ENCODE measurements at regions not wholly inside any gene's neighbourhood (a gene's known extent, or its start where the extent isn't known, plus 50 kb on each side); places are given as distances from the start of the nearest gene placed in this dataset.

- Histone ChIP-seq H3K4me1 (ENCODE audit: control insufficient read depth, insufficient read depth, low read length) (no peaks in the 10 kb centered on the region), H3K27me3 (ENCODE audit: control insufficient read depth, insufficient read depth, low read length) (no peaks in the 10 kb centered on the region), H4K91ac (ENCODE audit: insufficient read depth, low read depth, low read length) (no peak overlapping the region), H3K4me3 (ENCODE audit: insufficient read depth, low read depth, low read length) (no peak overlapping the region), H3K9me3 (ENCODE audit: control insufficient read depth, insufficient read depth, low read length) (peaks cover 12% of the 10 kb centered on the region), H2BK20ac (ENCODE audit: low read depth, low read length) (no peak overlapping the region), H3K9ac (ENCODE audit: low read depth, low read length) (no peak overlapping the region), H2BK5ac (ENCODE audit: low read depth, low read length, poor library complexity, severe bottlenecking) (no peak overlapping the region), H2AK5ac (ENCODE audit: low read depth, low read length) (no peak overlapping the region), H2BK120ac (ENCODE audit: low read depth, low read length) (no peak overlapping the region), H3K27ac (ENCODE audit: insufficient read depth, low read length) (no peak overlapping the region), H3K23ac (ENCODE audit: low read depth, low read length) (no peak overlapping the region), H2AFZ (replicated peaks; ENCODE audit: low read length, poor library complexity) (no peak overlapping the region), H3K56ac (ENCODE audit: extremely low read depth, insufficient read depth, low read length) (no peak overlapping the region), H3K4me2 (ENCODE audit: low read depth, low read length) (no peak overlapping the region), H3K9me1 (ENCODE audit: insufficient read depth, low read length) (no peaks in the 10 kb centered on the region), H2AK9ac (replicated peaks; ENCODE audit: low read depth, low read length, poor library complexity) (no peak overlapping the region), H3K79me1 (ENCODE audit: low read depth in 1 of 2, low read length in 2 of 2) (no peaks in the 10 kb centered on the region), H3K36me3 (ENCODE audit: control insufficient read depth, insufficient read depth, low read length) (no peaks in the 10 kb centered on the region), H4K20me1 (ENCODE audit: insufficient read depth, low read length) (no peaks in the 10 kb centered on the region), H3K18ac (ENCODE audit: low read depth, low read length) (no peak overlapping the region), H3K14ac (replicated peaks; ENCODE audit: low read depth, low read length) (no peak overlapping the region), H3K4ac (ENCODE audit: low read depth, low read length) (no peak overlapping the region), H4K5ac (ENCODE audit: low read depth, low read length) (no peak overlapping the region), H2BK15ac (ENCODE audit: low read depth, low read length) (no peak overlapping the region), H4K8ac (ENCODE audit: low read depth in 2 of 2, low read length in 2 of 2) (no peak overlapping the region)
- dilution Hi-C loops (cut with HindIII; ENCODE audit: low sequenced_read_pairs, unreplicated experiment): no loop called here
- CTCF ChIA-PET: no interaction called here
- no TSS peak for BruUV-seq (replicated peaks)
- in situ Hi-C loops (cut with MboI; ENCODE audit: low sequenced_read_pairs): no loop called here
- TF ChIP-seq POLR2A (IDR thresholded peaks at IDR 0.05; ENCODE audit: low read depth, low read length): no peak
- no peak for TF ChIP-seq SMC3 (IDR thresholded peaks at IDR 0.05; ENCODE audit: low read depth, low read length)
- TF ChIP-seq NFE2L2 (IDR thresholded peaks at IDR 0.05; ENCODE audit: low read depth, low read length): no peak
- no peak for TF ChIP-seq RCOR1 (IDR thresholded peaks at IDR 0.05; ENCODE audit: insufficient replicate concordance, low read length)
- TF ChIP-seq ELK1 (IDR thresholded peaks at IDR 0.05; ENCODE audit: borderline replicate concordance, low read depth, low read length): no peak
- TF ChIP-seq CTCF (conservative IDR thresholded peaks at IDR 0.05; ENCODE audit: low read depth, low read length): no peak
- TF ChIP-seq FOS (IDR thresholded peaks at IDR 0.05; ENCODE audit: low read depth, low read length): no peak
- TF ChIP-seq MXI1 (IDR thresholded peaks at IDR 0.05; ENCODE audit: borderline replicate concordance, low read depth, low read length): no peak
- no peak for TF ChIP-seq RAD21 (IDR thresholded peaks at IDR 0.05; ENCODE audit: low read length)
- no peak for TF ChIP-seq MAFK (IDR thresholded peaks at IDR 0.05; ENCODE audit: low read depth, low read length)
- no peak for TF ChIP-seq CHD1 (IDR thresholded peaks at IDR 0.05; ENCODE audit: low read depth, low read length)
- TF ChIP-seq MAZ (IDR thresholded peaks at IDR 0.05; ENCODE audit: borderline replicate concordance, low read depth, low read length): no peak
- no peak for TF ChIP-seq CEBPB (IDR thresholded peaks at IDR 0.05; ENCODE audit: low read depth, low read length)
- no peak for TF ChIP-seq USF2 (IDR thresholded peaks at IDR 0.05; ENCODE audit: low read depth, low read length)
- no peak for TF ChIP-seq BHLHE40 (IDR thresholded peaks at IDR 0.05; ENCODE audit: low read depth, low read length)
- no CpG with 5 or more reads among the region's 2 CpGs for WGBS, 2 experiments (ENCODE audit: extremely low coverage in 2 of 2, insufficient read length in 1 of 2)
- DNase-seq (peak; percentile 55), ATAC-seq (ENCODE audit: low read depth) (no peak)
- POLR2A ChIA-PET (ENCODE audit: unreplicated experiment): no interaction called here
- intact Hi-C loops (cut with micrococcal nuclease): no loop called here
Measured at GRCh38 chr15:94026458-94027304, 204.7 kb upstream of the MCTP2 start.
